AG09319 (cell line): ENCODE measurements at regions not wholly inside any gene's neighbourhood (a gene's known extent, or its start where the extent isn't known, plus 50 kb on each side); places are given as distances from the start of the nearest gene placed in this dataset.

Source experiments
- DNase-seq: peaks from one replicate; pipeline ENCODE4 v3.0.0-alpha.2; 2010; ENCODE audit warnings: low read depth; ENCODE audit errors: extremely low read depth
- CTCF ChIP-seq: IDR thresholded peaks from 2 replicates; pipeline ENCODE4 v1.5.1; 2011; ENCODE audit warnings: low read depth, mild to moderate bottlenecking, inconsistent platforms, low read length, moderate library complexity

GRCh38 chr2:195356920-195357440 lies 300.0 kb upstream of the SLC39A10 start:
- no peak for DNase-seq
- no peak for TF ChIP-seq CTCF

GRCh38 chr2:195356026-195356425 lies 301.0 kb upstream of the SLC39A10 start:
- no peak for TF ChIP-seq CTCF
- DNase-seq = no peak

GRCh38 chr2:195352581-195352980 lies 304.4 kb upstream of the SLC39A10 start:
- TF ChIP-seq CTCF = no peak
- no peak for DNase-seq

GRCh38 chr2:195343942-195344530 lies 313.0 kb upstream of the SLC39A10 start:
- DNase-seq = no peak
- no peak for TF ChIP-seq CTCF

GRCh38 chr2:195343540-195343939 lies 313.5 kb upstream of the SLC39A10 start:
- no peak for TF ChIP-seq CTCF
- DNase-seq = no peak

GRCh38 chr2:195342061-195342460 lies 315.0 kb upstream of the SLC39A10 start:
- TF ChIP-seq CTCF = no peak
- no peak for DNase-seq

DNA sequence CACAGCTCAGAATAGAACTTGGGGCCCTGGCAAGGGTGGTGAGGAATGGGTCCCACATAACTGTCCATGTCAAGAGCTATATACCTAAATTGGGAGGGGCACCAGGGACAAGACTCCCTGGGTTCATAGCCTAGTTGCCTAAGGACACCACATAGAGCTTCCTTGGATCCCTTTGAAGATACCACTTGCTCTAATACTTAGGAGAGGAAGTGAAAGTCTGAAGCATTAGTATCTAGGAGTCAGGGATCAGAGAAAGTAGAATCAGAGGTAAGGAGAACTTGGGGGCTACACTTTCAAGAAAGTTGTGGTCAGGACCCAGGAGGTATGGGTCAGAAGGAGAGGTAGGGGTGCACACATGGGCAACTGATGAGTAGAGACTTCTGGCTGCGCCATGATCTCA lies 318.2 kb upstream of the SLC39A10 start:
- no peak for TF ChIP-seq CTCF
- no peak for DNase-seq
